ENCODE measurements at regions not wholly inside any gene's neighbourhood (a gene's known extent, or its start where the extent isn't known, plus 50 kb on each side); places are given as distances from the start of the nearest gene placed in this dataset.

DNA sequence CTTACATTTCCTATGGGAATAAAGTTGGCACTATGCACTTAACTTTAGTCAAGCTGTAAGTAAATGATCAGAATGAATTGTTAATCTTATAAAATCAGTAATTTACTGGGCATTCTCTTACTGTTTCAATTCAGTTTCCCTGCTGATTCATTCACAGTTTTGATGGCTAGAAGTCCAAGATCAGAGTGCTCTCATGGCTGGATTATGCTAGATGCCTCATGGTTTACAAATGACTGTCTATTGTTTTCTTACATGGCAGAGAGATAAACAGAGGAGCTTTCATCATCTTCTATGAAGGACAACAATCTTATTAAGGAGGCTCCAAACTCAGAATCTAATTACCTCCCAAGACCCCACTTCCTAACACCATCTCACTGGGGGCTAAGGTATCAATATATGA lies 135.1 kb upstream of the CARD18 start (continued):
- TF ChIP-seq, protein P1, sequence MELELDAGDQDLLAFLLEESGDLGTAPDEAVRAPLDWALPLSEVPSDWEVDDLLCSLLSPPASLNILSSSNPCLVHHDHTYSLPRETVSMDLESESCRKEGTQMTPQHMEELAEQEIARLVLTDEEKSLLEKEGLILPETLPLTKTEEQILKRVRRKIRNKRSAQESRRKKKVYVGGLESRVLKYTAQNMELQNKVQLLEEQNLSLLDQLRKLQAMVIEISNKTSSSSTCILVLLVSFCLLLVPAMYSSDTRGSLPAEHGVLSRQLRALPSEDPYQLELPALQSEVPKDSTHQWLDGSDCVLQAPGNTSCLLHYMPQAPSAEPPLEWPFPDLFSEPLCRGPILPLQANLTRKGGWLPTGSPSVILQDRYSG (tag; conservative IDR thresholded peaks at IDR 0.05; ENCODE audit: low read depth): no peak

DNA sequence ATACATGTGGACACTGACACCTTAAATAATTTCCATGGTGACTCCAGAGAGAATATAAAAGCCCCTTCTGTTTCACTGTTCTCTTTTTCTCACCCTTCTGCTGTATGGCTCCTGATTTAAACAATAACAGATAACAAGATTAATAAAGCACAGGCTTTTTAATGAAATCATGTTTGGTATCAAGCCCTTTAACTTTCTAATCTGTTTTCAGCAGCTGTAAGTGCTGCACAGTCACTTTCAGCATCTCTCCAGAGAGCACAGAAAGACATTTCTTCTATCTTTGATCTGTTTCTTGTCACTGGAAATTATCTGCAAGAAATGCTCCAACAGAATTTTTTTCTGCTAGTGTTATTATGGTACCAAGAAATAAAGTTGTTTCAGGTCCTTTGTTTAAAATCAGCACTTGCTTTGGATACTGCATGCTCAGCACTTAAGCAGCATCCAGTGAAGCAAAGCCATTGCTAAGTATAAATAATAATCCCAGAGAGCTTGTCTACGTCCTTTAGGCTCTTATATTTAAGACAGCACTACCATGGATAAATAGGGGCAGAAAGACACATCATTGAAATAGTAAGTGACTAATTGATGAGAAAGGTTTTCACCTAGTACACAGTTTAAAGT lies 134.2 kb upstream of the CARD18 start:
- intact Hi-C loops (cut with micrococcal nuclease) (no loop called here), in situ Hi-C loops (cut with MboI) (no loop called here)
- Histone ChIP-seq H3K9ac (ENCODE audit: insufficient read depth in 1 of 2, low read depth in 2 of 2, low read length in 2 of 2) (no peak overlapping the region), H3K4me1 (replicated peaks in 1 of 2; ENCODE audit: control insufficient read depth in 2 of 2, insufficient read depth in 2 of 2, low read length in 2 of 2) (no peaks in the 10 kb centered on the region), H3K9me3 (replicated peaks; ENCODE audit: control insufficient read depth, insufficient read depth, low read depth, low read length) (no peaks in the 10 kb centered on the region), H3K9me1 (ENCODE audit: control insufficient read depth, insufficient read depth, low read length) (no peaks in the 10 kb centered on the region), H2AFZ (ENCODE audit: low read depth, low read length) (no peak overlapping the region), H3K79me2 (ENCODE audit: control insufficient read depth, insufficient read depth, low read length) (no peaks in the 10 kb centered on the region), H4K20me1 (replicated peaks; ENCODE audit: control insufficient read depth, insufficient read depth, low read length) (no peaks in the 10 kb centered on the region), H3K36me3 (ENCODE audit: control insufficient read depth, insufficient read depth, low read length) (no peaks in the 10 kb centered on the region), H3K4me3 (no peak overlapping the region), H3K4me2 (ENCODE audit: insufficient read depth, low read length) (no peak overlapping the region), H3K27me3 (ENCODE audit: control insufficient read depth in 2 of 2, insufficient read depth in 2 of 2, low read length in 2 of 2) (no peaks in the 10 kb centered on the region), H3K27ac (ENCODE audit: extremely low read depth, low read depth, low read length) (no peak overlapping the region)
- CTCF ChIA-PET (ENCODE audit: low intra/inter-chr PET ratio): no interaction called here
- FAIRE-seq (no peak), DNase-seq (ENCODE audit: extremely low read depth in 1 of 4, low spot score in 3 of 4) (no peak), ATAC-seq (no peak)
- POLR2A ChIA-PET: no interaction called here
- no TSS peak for BruUV-seq (replicated peaks)
- WGBS (ENCODE audit: insufficient coverage, low coverage, missing lambda C conversion rate): 7% methylated on average over 1 of the region's 1 CpG
- 0 out of 2 replicates have a peak, but pooled peaks have one; percentile 3 for TF ChIP-seq MAFF (IDR thresholded peaks at IDR 0.05; ENCODE audit: low read length)
- no peak for TF ChIP-seq EGR1 (conservative IDR thresholded peaks at IDR 0.05)

DNA sequence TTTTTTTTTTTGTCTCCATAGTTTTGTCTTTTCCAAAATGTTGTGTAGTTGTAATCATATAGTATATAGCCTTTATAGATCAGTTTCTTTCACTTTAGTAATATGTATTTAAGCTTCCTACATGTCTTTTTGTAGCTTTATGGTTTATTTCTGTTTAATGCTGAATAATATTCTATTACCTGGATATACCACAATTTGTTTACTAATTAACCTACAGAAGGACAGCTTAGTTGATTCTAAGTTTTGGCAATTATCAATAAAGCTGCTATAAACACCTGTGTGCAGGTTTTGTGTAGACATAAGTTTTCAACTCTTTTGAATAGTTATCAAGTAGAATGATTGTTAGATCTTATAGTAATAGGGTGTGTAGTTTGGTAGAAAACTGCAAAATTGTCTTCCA lies 130.3 kb upstream of the CARD18 start:
- Histone ChIP-seq H3K9me1 (ENCODE audit: control insufficient read depth, insufficient read depth, low read length) (no peaks in the 10 kb centered on the region), H4K20me1 (replicated peaks; ENCODE audit: control insufficient read depth, insufficient read depth, low read length) (no peaks in the 10 kb centered on the region), H2AFZ (ENCODE audit: low read depth, low read length) (no peak overlapping the region), H3K27ac (ENCODE audit: extremely low read depth, low read depth, low read length) (no peak overlapping the region), H3K27me3 (ENCODE audit: control insufficient read depth in 2 of 2, insufficient read depth in 2 of 2, low read length in 2 of 2) (no peaks in the 10 kb centered on the region), H3K9me3 (replicated peaks; ENCODE audit: control insufficient read depth, insufficient read depth, low read depth, low read length) (no peaks in the 10 kb centered on the region), H3K4me3 (no peak overlapping the region), H3K4me2 (ENCODE audit: insufficient read depth, low read length) (no peak overlapping the region), H3K4me1 (replicated peaks in 1 of 2; ENCODE audit: control insufficient read depth in 2 of 2, insufficient read depth in 2 of 2, low read length in 2 of 2) (no peaks in the 10 kb centered on the region), H3K79me2 (ENCODE audit: control insufficient read depth, insufficient read depth, low read length) (no peaks in the 10 kb centered on the region), H3K36me3 (ENCODE audit: control insufficient read depth, insufficient read depth, low read length) (no peaks in the 10 kb centered on the region), H3K9ac (ENCODE audit: insufficient read depth in 1 of 2, low read depth in 2 of 2, low read length in 2 of 2) (no peak overlapping the region)
- ChIA-PET CTCF (ENCODE audit: low intra/inter-chr PET ratio) (no interaction called here), POLR2A (no interaction called here)
- intact Hi-C loops (cut with micrococcal nuclease): no loop called here
- FAIRE-seq (no peak), ATAC-seq (no peak), DNase-seq (ENCODE audit: extremely low read depth in 1 of 4, low spot score in 3 of 4) (no peak)
- no TSS peak for BruUV-seq (replicated peaks)
- TF ChIP-seq FOXK1 (CRISPR knock-in tag; IDR thresholded peaks at IDR 0.05; ENCODE audit: borderline replicate concordance) (no peak), MYBL2 (IDR thresholded peaks at IDR 0.05; ENCODE audit: low read depth) (no peak), MYBL2 (CRISPR knock-in tag; IDR thresholded peaks at IDR 0.05; ENCODE audit: borderline replicate concordance) (no peak)
- in situ Hi-C loops (cut with MboI): no loop called here
